ENCODE measurements at regions not wholly inside any gene's neighbourhood (a gene's known extent, or its start where the extent isn't known, plus 50 kb on each side); places are given as distances from the start of the nearest gene placed in this dataset.

- no peak for DNase-seq
Observed at GRCh38 chr15:89421219-89421618, 75.2 kb downstream of the RHCG start.

- no peak for DNase-seq
Observed at GRCh38 chr15:89419370-89419984, 76.9 kb downstream of the RHCG start.

GRCh38 chr15:89417206-89417725 lies 79.1 kb downstream of the RHCG start:
- DNase-seq, result no peak

- DNase-seq, result peak; percentile 50
Observed at GRCh38 chr15:89416339-89417183, 79.8 kb downstream of the RHCG start.

- DNase-seq, result no peak
Observed at GRCh38 chr15:89414571-89414970, 79.9 kb upstream of the POLG start.

GRCh38 chr15:89413877-89414276 lies 79.3 kb upstream of the POLG start:
- no peak for DNase-seq

GRCh38 chr15:89412905-89413411 lies 78.3 kb upstream of the POLG start:
- DNase-seq, result no peak

- no peak for DNase-seq
Observed at GRCh38 chr15:89410039-89410435, 75.4 kb upstream of the POLG start.

- DNase-seq, result no peak
Observed at GRCh38 chr15:89409184-89410038, 74.8 kb upstream of the POLG start.

GRCh38 chr15:89408372-89409183 lies 74.0 kb upstream of the POLG start:
- DNase-seq, result no peak

- peak; percentile 65 for DNase-seq
Observed at GRCh38 chr15:89406940-89407607, 72.5 kb upstream of the POLG start.

- no peak for DNase-seq
Observed at GRCh38 chr15:89406218-89406939, 71.8 kb upstream of the POLG start.

- DNase-seq, result no peak
Observed at GRCh38 chr15:89405494-89405893, 70.9 kb upstream of the POLG start.

GRCh38 chr15:89404023-89404422 lies 69.4 kb upstream of the POLG start:
- DNase-seq, result no peak

GRCh38 chr15:89402518-89402805 lies 67.8 kb upstream of the POLG start:
- no peak for DNase-seq

- DNase-seq, result no peak
Observed at GRCh38 chr15:89401631-89402517, 67.2 kb upstream of the POLG start.

GRCh38 chr15:89400782-89401545 lies 66.3 kb upstream of the POLG start:
- DNase-seq, result no peak

- no peak for DNase-seq
Observed at GRCh38 chr15:89400116-89400781, 65.6 kb upstream of the POLG start.

Measured in NCI-H1092 treated with DMSO at 0.1 percent for 48 hours (cell line).